NCI-H128 (cell line): ENCODE measurements at regions not wholly inside any gene's neighbourhood (a gene's known extent, or its start where the extent isn't known, plus 50 kb on each side); places are given as distances from the start of the nearest gene placed in this dataset.
"Not testable (repeated sequence)": the region's sequence is repeated elsewhere in the genome, so short reads cannot be mapped to it uniquely, and the experiment has no call there.

Experiments
- DNase-seq: peaks from one replicate; lab custom pipeline; 2025; ENCODE audit not compliant: unreplicated experiment; lab: John Stamatoyannopoulos, UW

- no peak for DNase-seq
Observed at GRCh38 chr20:6715401-6715941, 52.0 kb upstream of the BMP2 start.

DNA sequence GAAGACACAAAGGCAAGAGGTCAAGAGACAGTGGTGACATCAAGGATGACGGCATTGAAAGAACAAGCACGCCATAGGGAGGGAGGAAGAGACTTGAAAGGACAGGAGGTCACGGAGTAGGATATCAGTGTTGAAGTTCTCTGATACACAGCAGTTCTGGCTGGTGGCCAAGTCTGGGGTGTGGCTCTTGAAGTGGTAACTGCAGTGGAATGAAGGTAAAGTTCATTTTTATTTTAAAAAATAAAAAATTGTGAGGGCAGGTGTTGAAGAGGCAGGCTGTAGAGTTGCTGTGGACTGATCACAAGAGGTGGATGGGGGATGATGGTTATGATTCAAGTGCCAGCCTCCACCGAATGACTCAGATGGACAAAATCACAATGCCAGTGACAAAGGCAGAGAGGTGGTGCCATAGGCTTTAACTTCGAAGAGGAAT, 53.2 kb upstream of the BMP2 start:
- DNase-seq = no peak

DNA sequence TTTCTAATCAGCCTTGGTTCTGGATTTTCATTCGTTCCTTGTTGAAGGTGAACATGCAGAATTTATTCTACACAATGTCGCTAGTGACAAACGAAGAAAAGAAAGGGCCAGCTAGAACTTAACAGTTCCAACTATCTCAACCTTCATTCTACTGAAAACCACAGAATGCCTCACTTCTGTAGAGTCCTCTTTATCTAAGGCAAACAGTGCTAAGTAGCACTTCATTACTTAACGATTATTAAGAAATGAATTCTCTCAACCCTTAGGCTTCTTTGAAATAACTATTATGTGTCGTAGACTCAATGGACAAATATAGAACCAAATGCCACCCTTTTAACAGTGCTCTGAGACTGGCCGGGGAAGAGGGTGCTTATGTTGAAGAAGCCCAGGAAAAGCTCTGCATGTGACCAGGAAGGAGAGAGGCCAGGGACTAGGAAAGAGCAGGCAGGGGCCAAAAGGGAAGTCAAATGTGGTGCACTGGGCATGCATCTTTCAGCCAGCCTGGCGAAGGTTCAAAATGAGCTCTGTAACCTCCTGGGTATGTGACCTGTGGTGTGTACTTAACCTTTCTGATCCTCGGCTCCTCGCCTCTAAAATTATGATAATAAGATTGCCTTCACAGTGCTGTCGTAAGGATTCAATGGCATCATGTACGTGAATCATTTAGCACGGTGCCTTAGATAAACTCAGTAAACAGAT, 55.4 kb upstream of the BMP2 start:
- no peak for DNase-seq

DNA sequence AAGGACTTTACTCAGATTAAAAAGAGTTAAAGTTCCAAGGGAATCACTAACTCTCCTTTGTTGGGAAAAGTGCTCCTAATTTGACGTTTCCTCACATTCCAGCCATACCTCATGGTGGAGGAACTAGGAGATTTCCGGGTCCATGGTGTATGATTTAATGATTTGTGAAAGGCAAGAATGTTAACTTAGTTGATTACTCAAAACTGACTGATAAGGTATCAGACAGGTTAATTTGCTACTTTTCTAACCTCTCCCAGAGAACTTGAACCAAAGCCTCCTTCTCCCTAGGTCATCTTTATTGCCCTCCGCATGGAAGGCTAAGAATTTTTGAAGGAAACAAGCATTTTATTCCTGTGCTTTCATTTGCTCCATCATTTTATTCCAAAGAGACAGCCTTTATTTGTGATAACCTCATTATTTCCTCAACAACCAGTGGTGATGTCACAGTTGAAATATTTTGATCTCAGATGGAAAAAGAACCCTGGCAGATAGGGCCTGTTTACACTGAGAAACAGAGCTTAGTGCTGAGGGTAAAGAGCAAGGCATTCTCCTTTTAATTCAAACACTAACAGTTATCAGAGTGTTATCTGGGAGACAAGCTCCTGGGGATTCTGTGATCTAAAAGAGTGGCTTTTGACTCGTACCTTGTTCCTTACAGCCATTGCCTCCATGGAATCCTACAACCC, 57.4 kb upstream of the BMP2 start:
- no peak for DNase-seq

GRCh38 chr20:6708010-6708409, 59.5 kb upstream of the BMP2 start:
- DNase-seq = no peak

DNA sequence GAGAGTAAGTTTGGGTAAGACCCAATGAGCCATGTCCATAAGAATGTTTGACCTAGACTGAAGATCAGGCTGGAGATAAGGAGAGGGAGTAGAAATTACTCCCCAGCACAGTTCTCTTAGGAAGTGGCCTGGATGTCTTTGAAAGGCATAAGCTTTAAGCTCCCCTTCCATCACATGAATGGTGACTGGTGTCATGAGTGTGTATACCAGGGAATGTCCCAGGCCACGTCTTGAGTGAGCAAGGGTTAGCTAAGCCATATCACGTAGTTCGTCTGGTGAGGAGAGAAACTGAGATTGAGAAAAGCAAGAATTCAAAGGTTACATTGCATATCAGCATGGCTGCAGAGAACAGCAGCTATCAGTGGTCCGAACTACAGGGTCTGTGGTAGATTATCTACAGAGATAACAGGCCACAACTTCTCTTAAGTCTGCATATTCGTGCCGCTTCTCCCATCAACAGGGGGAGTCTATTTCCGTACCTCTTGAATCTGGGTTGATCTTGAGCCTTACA, 60.1 kb upstream of the BMP2 start:
- DNase-seq = no peak

- DNase-seq = no peak
Observed at GRCh38 chr20:6705926-6706548, 61.4 kb upstream of the BMP2 start.

DNA sequence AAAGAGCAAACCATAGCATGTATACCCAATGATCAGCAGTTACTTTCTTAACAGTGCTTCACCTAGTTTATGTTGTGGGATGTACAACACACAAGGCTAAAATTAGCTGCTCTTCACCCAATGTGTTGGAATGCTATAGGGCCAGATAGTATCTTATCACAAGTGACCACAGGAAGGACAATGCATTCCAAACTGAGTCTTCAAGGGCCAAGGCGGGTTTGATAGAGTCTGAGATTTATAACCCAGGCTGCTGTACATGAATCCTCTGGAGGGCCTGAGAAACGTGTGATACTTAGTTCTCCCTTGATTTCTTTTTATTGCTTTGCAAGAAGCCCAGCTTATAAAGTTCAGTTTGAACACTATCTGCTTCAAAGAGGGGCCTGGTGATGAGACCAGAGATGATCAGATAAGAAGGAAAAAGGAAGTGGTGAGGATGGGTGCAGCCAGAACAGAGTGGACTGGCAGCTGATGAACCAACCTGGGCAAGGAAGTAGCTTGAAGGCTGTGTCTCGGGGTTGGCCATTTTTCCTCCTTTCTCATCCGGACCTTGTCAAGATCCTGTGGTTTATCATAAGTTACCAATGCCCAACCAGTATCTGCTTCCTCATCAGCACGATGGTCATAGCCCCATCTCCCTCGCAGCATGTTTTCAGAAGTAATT, 62.2 kb upstream of the BMP2 start:
- no peak for DNase-seq

GRCh38 chr20:6704132-6704861, 63.2 kb upstream of the BMP2 start:
- no peak for DNase-seq

DNA sequence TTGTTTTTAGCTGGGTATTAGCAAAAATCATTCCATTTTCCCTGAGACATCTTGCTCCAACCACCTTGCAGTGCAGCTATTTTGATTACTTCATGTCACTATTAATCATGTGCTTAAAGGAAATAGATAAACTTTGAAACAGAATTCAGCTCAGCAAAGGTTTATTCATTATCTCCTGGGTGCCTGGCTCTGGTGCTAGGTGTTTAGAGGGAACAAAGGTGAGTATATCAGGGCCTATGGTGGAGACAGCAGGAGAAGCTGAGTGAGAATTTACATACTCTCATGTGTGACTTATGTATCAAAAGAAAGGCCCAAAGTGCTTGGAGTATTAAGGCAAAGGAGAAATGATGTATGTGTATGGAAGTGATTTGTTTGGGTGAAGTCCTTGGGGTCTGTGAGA, 63.8 kb upstream of the BMP2 start:
- DNase-seq = no peak

GRCh38 chr20:6703047-6703446, 64.4 kb upstream of the BMP2 start:
- no peak for DNase-seq

DNA sequence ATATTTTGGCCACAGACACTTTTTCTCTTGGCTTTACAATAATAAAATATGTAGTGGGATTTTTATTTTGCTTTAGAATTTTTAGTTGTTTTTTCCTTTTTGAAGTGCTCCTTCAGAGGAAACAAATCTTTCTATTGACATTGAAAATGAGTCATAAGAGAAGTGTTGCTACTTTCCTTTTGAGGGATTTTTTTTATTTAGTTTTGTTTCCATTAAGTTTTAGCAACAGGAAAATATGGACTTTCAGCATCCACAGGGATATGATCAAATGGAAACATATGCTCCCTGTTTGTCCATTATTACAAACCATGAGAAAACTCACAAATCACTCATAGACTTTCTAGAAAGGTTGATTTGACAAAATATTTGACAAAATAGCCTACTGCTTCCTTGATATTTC, 65.3 kb upstream of the BMP2 start:
- DNase-seq = no peak

DNA sequence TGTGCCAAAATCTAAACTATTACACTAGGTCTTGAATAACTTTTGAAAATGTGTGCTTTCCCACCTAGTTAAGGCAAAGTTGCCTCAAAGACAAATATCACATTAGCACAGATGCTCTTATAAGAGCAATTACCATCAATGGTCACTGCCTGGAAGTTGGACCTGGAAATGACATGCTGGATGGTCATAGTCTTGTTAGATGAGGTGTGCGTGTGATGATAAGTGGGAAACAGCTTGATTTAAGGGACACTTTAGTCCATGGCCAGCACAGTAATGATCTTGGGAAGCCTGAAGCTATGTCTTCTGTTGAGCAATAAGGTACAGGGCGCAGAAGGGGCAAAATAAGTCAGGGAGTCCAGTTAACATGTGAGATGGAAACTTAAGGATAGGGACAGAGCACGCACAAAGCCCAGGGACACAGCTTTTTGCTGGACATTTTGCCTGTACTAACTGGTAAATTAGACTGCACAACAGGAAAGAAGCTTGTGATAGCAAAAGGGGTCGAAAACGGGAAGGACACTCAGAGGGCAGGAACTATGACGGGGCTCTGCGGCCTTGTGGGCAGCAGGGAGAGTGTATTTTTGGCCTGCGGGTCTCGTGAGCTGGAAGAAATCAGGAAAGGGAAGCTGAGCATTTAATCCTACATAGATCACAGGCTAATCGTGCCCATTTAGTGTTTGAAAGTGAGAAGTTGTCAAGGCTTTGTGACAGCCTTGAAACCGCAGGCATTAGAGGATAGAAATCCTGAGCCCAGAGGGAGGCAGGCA, 66.7 kb upstream of the BMP2 start:
- no peak for DNase-seq

- DNase-seq = no peak
Observed at GRCh38 chr20:6699921-6700562, 67.4 kb upstream of the BMP2 start.

DNA sequence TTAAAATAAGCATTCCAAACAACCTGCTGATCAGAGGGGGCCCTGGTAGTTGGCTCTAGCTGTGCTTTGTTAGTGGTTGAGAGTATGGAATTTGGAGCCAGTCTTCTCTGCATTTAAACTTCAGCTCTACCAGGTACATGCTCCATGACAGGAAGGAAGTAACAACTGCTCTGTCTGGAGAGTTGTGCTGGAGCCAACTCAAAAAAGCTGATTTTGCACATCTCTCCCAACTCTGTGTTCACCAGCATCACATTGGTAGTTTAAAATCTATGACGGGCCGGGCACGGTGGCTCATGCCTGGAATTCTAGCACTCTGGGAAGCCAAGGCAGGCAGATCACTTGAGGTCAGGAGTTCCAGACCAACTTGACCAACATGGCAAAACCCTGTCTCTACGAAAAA, 68.8 kb upstream of the BMP2 start:
- DNase-seq = no peak

- DNase-seq = no peak
Observed at GRCh38 chr20:6698056-6698455, 69.4 kb upstream of the BMP2 start.

- DNase-seq = no peak
Observed at GRCh38 chr20:6697228-6697972, 70.1 kb upstream of the BMP2 start.

DNA sequence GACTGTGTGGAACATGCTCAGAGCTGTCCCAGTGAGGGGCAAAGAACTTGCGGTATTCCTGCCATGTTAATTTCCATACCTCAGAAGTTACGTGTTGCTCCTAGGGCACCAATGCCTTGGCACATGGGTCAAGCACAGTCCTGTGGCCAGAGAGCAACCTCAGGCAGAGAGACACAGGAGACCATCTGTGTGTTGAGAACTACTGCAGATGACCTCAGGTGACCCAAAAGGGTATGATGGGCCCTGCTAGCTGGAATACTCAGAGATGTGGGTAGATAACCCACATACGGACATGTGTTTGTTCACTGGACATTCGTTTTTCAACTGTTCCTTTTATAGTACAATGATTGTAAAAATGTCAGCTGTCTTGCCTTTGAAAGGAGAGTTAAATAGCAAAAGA, 71.5 kb upstream of the BMP2 start:
- no peak for DNase-seq

GRCh38 chr20:6693808-6694198, 73.7 kb upstream of the BMP2 start:
- DNase-seq = not testable (repeated sequence)
